ENCODE measurements at regions not wholly inside any gene's neighbourhood (a gene's known extent, or its start where the extent isn't known, plus 50 kb on each side); places are given as distances from the start of the nearest gene placed in this dataset.

DNA sequence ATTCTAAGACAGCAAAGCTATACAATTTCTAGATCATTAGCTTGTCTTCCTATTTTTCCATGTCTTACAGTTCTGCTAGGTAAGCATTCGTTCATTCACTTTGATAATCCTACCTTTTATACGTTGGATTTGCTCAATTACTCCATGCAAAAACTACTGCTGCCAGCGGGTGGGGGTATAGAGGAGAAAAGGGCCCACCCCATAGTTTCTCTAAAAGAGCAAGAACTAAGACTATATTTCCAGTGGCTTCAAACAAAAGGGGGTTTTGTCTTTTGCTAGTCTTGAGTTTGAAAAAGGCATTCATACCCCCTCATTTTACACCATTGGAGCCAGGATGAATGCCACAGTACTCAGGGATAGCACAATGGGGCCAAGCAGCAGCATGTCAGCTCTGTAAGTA, 155.7 kb downstream of the WT1 start:
- DNase-seq = no peak

DNA sequence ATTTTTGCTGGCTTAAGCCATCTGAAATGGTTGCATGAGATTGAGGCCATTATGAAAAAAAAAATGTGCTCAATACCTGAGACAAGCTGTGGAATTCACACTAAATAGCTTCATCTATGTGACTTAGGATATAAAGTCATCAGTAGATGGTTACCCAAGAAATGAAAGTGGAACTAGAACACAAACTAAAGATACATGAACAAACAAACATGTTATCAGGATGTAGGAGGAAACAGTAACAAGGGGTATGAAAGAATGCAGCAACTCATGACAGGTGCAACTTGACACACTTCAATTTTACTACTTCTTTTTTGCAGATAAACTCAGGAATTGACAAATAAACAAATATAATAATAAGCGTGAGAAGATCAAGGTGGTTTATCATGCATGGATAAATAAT, 155.0 kb downstream of the WT1 start:
- no peak for DNase-seq

DNA sequence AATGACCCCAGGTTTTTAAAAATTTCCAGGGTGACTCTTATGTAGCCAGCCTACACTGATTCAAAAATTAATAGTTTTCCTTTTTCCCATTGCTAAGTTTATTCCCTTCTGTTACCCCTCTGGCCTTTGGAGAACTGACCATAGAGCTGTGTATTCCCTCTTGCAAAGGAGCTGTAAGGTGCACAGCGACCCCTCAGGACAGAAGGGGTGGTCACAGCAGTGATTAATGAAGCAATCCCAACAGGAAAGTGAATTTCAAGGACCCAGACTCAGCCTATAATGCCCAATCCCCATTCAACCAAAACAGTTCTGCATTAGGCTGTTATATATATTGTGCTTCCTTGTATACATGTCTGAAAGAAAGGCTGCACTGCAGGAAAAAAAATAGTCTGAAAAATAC, 147.1 kb downstream of the WT1 start:
- no peak for DNase-seq

DNA sequence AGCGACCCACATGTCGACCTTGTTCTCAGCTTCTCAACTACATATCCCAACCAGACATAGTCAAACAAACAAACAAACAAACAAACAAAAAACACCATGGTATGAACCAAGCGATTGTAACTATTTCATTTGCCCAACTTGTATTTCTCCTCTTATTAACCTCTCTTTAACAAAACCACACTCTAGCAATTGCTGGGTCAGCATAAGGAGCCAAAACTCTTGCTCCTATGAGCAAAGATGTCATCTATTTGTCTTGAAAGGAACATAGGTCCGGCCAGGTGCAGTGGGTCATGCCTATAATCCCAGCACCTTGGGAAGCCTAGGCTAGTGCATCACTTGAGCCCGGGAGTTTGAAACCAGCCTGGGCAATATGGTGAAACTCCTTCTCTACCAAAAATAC, 145.6 kb downstream of the WT1 start:
- DNase-seq = no peak

DNA sequence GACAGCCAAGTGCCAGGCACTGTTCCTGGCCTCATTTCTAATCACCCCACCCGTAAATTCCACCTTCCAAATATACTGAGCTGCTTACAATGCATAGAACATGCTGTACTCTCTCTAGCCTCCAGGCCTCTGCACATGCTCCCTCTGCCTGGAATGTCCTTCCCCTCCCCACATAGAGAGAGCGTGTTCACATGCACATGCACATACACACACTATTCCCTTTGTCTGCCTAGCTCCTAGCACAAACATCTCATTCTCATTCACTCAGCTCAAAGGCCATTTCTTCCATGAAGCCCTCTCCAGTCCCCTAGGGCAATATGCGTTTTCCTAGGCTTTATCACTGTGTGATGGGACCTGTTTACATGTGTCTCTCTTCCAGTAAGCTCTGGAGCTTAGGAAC, 144.6 kb downstream of the WT1 start:
- no peak for DNase-seq

DNA sequence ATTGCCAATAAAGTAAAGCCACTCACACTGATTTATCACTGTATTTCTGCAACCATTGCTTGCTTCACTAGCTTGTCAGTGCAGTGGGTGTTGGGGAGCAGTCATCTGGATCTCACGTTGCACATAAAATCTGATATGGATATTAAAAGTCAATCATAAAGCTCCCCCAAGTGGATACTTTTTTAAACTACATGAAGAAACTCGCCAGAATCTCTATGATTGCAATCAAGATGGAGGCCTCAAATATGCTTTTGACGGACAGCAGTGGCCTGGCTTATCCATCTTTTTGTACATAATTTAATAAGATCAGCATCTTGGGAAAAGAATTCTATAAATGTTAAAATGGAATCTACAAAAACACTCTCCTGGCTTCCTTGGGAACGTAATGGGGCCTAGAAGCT, 137.7 kb downstream of the WT1 start:
- peak; percentile 25 for DNase-seq

DNA sequence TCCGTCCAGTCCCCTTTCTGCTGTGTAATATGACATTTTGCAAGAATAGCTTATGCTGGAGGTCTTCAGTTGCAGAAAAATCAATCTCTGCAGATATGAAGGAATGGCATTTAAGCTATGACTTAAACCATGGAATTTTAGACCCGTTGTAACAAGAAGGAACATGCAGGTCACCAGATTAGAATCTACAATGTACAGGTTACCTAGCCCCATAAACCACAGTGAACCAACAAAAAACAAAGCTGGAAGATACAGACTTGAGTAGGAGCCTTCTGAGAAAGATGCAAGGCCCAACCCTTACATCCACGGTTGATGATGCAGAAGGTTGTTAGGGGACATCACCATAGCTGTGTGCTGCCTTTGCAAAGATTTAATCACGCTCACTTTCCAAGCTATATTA, 132.5 kb downstream of the WT1 start:
- no peak for DNase-seq

DNA sequence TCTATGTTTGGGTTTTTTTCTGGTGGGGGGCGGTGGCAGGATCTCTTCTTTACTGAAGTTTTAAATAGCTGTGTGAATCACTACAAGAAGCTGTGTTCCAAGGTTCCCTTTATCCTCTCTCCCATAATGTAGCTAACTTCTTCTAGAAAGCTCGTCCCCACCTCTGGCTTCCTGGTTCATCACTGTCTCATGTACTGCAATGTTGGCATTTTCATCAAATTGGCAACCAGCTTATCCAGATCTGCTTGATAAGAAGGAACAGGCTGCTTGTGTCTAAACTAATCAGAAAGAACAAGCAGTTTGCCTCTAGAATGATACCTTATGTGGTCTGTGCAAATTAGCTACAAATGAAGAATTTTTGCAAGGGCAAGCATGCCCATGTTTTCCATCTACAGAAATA, 130.8 kb downstream of the WT1 start:
- no peak for DNase-seq

DNA sequence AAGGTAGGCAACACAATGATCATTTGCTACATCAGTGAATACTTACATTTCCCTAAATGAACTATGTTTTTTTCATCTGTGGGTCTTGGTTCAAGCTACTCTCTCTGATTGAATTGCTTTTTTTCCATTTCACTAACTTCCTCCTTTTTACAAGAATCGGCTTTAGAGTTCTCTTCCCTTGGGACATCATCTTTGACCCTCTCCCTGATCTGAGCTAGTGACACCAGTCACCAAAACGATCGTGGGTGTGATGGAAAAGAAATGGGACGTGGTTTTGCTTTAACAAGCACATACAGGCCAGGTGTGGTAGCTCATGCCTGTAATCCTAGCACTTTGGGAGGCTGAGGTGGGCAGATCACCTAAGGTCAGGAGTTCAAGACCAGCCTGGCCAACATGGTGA, 129.9 kb downstream of the WT1 start:
- no peak for DNase-seq

DNA sequence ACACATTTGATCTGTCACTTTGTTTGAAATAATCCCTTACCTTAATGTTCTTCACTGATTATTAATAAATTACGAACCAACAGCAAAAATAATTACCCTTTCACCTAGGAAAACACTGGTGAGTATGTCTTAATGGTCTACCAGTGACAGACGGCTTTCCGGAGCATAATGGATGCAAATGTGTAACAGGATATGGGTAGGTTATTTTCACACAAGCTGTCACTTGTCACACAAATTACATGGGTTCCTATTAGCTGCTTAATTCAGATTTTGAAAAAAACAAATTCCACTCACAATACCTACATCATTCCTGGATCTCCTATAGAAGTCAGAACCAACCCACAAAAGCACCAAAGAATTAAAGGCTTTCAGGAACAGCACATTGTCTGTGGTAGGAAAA, 127.9 kb downstream of the WT1 start:
- no peak for DNase-seq

DNA sequence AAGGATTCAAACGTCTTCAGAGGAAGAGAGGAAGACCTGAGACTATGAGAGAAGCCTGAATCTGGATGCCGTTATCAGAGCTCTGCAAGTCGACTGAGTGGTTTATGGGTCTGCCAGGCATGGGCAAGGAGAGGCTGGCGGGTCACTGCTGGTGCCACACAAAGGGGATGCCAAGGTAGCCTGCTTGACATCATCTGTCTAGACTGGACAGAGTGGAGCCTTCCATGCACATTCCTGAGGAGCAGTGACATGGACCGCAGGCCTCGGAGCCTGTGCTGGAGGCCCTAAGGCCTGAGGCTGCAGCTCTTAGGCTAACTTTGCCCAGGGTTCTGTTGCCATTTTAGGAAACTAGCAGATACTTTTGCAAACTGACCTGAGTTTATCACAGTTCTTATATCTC, 127.4 kb downstream of the WT1 start:
- DNase-seq = no peak

DNA sequence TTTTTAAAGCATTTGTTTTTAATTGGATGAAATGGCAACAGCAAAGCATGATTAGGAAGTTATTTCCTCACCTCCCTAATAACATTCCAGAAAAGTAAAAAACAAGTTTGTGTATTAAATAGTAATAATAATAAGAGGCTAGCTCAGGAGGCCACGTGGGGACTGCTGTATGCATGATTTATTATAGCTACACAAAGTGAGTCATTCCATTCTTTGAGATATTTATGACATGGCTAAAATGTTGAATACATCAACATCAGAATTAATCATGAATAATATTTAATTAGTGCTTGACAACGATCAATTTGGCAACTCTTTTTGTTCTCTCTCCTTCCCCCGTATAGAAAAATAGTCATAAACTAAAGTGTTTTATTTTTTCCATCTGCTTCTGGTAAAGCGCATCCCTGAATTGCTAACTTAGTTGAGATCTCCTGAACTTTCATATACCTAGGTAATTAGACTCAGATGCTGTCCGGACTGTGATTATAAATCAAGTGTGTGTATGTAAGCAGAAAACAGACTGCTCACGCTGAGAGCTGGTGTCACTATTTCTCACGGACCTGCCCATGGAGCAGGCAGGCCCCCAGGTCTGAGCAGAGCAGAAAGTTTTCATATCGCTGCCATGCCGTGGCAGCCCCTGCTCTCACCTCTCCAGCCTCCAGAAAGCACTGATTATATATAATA, 125.7 kb downstream of the WT1 start:
- peak; percentile 89 for DNase-seq

DNA sequence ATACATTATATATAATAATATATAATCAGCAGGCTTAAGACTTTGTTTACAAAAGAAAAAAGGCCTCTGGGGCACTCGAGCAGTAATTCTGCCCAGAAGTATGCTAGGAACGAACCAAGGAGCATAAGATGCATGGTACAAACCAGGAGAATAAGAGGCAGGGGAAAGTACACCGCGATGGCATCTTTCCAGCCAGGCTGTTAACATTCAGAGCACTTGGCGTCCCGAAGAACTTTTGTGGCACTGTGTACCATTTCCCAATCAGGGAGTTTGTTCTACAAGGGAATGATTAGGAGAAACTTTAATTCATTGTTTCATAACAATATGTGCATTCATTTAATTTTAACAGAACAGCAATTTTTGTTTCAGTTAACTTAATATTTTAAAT, 125.1 kb downstream of the WT1 start:
- no peak for DNase-seq

DNA sequence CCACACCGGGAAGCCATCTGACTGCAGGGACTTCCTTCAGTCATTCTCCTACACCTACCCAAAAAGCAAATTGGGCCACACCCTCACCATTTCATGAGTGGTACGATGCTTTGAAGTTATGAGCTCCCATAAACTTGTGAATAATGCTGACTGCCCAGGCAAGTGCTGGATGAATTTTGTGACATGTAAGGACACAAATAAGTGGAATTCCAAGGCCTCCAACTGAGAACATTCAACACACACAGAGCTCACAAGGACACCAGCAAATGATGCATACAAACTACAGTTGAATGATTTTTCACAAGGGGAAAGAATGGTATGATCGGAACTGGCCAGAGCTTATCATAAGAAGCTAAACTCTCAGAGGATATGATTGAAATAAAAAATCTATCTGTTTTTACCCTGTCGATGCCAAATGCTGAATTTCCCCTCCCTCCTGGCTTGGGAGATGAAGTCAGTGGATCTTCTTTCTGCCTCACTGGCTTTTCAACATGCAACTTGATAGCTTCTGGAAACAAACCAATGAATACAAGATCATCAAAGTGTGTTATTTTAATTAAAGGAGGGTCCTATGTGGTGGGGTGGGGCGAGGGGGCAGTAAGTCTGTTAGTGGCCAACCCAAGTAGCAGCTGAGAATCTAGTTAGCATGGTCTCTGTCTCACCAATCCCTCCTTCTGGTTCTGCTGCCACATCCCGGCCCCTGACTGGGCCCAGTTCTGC, 123.8 kb downstream of the WT1 start:
- DNase-seq = no peak

DNA sequence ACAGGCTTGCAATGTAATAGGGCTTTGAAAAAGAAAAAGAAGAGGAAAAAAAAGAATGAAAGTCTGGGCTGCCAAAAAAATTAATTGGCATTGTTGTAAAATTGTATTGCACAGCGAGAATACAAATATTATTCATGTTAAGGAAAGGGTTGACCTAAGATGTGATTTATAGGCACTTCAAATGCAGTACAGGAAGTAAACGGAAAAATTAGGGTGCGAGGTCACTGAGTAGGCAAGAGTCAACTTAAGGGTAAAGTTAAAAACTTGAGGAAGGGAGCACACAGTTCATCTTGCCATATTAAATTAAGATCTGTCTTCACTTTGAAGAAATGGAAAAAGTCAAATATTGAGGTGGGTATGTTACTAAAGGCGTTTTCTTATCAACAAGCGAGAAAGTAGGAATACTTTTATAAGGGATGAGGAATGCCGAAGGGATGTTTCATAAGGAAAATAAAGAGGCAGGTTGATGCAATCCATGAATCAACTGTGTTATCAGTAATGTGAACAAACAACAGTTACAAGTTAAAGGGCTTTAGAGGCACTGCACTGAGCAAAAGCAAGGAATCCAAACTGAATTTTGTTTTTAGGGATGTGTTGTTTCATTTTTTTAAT, 123.0 kb downstream of the WT1 start:
- DNase-seq = no peak

DNA sequence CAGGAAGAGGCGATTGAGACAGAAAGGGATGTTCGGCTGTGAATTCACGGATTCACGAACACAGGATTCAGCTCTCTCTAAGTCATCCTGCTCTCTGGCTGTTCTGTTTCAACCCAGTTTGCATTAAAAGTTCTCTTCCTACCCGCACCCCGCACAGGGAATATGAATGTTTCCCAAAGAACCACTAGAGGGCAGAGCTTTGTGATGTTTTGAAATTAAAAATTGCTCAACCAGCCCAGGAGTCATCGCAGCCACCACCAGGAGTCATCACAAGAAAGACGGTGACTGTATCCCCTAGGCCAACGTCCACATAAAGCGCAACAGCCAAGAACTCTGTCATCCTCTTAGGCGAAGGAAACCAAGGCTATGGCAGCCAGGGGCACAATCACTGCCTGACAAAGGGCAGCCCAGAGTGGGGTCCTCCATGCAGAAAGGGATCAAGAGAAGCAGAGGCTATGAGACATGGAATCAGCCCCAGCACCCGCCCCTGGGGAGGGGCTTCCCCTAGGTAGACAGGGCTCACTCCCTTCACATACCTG, 122.4 kb downstream of the WT1 start:
- DNase-seq = no peak

DNA sequence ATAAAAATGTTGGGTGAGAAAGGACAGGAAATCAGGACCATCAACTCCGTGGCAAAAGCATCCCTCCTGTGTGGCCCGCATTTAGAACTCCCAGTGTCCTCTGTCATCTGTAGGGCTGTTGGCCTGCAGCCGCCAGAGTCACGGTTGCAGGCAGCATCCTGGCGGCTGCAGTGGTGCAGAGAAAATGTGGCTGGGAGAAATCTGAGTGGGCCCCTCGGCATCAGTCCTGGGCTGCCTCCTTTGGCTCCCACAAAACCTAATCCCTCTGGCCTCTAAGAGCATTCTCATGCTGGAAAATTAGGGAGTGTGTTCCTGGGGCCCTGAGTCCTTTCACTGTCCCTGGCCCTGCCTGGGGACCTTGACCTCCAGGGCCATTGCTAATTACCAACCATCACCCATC, 121.9 kb downstream of the WT1 start:
- no peak for DNase-seq

DNA sequence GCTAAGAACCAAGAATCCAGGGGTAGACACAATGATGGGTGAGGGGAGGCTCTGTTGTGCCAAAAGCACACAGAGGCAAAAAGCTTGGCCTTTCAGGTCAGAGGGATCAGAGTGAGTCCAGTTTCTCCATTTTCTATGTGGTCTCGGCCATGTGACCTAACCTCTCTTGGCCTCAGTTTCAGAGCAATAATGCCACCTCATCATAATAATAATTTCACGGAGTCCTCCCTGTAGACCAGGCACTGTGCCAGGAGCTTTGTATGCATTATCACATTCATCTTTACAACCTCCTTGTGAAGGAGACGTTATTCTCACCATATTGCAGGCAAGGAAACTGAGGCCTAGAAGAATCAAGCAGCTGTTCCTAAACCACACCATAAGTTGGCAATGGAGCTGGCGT, 120.2 kb downstream of the WT1 start:
- no peak for DNase-seq

DNA sequence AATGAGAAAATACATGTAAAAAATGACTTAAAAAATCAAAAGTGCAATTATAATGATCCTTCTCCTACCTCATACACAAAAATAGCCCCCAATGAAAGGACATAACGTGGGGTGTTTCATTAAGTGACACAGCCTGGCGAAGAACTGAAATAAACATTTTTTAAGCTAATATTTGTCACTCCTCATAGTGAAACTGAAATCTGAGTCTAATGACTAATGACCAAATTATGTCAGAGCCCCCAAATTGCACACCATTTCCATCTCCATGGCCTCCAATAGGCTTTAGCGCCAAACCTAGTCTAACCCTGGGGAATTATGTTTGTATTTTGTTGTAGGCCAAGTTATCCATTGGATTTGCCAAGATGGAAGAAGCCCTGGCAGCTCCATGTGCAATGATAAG, 119.1 kb downstream of the WT1 start:
- no peak for DNase-seq

DNA sequence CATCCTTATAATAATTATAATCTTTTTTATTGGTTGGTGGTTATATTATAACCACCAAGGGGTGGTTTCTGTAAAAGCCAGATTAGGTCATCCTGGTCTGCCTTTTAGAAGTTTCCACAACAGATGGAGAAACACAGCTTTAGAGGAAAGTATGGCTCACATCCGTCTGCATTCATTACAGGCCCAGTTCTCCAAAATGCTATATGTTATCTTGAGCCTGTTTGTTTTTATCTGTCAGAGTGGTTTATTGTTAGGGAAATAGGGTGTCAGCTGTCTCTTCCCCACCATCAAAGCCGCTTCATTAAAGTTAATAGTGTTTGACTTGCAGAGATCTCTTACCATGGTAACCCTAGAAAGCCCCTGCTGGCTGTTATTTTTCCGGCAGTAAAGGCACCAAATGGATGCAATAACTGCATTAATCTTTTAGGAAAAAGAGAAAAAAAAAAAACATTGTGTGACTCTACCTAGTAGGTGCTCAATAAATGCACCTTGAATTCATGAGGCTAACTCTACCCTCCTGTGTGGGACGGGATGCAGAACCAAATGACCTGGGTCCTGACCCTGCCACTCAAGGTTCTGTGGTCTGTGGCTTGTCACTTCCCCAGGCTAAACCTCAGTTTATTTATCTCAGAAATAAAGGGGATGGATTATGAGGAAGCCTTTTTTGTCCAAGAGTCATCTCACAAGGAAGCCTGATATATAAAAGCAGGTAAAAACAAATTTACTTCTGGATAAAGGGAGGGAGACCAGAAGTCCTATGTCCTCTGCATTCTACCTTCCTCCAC, 118.3 kb downstream of the WT1 start:
- no peak for DNase-seq

DNA sequence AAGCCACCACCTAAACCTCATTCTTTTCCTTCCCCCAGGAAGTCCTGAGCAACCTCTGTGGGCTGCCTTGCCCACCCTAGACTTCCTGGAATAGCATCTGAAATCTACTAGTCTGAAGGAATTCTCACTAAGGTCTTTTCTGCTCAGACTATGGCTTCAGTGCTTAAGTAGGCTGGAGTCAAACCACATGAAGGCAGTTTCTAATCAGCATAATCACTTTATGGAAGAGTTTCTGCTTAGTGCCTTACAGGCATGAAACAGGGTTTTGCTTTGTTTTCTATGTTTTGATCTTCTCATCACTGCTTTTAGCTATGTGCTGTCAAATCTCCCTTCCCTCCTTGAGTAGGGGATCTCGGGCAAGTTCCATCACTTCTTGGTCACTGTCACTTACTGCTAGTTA, 117.7 kb downstream of the WT1 start:
- DNase-seq = no peak

DNA sequence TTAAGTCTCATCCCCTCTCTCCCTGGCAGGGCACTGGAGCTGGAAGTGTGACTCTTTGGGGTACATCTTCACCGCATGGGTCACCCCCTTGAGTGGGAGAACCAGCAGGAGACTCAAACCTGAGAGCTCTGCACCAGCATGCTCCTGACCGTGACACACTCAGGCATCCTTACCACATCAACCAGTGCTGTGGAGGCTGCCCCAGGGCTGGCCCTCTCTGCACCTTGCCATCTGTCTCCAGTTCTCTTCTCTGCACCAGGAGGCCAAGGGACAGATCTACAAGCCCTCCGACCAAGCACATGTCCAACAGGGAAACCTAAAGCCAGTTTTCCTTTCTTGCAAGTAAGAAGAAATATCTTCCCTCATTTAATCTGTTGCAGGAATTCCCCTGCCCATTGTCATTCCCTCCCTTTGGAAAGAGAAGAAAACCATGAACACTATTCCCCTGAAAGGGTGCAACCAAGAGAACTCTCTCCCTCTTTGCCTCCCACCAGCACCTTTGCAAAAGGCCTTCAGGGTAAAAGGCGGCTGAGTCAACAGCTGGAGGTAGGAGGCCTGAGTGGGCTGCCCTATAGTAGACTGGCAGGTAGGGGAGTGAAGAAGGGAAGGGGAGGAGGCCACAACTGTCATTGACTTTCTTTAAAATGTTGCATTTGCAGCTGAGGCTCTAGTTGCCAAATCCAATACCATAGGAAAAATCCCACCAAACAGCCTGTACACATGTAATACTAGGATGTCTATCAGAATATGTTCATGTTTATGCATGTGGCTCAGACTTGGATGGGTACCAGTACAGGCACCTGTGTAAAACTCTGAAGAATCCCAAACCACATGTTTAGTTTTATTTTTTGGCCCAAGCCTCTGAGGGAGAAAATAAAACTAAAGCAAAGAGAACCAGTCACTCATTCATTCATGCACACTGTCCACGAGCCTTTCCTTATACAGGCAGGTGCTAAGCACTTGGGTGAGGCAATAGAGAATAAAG, 117.0 kb downstream of the WT1 start:
- DNase-seq = no peak
